Activated CD4-positive, CD25-positive, alpha-beta regulatory T cell treated with anti-CD3 and anti-CD28 coated beads, Interleukin-2, amount 50 U/mL, for 16 hours (primary cell): ENCODE measurements at regions not wholly inside any gene's neighbourhood (a gene's known extent, or its start where the extent isn't known, plus 50 kb on each side); places are given as distances from the start of the nearest gene placed in this dataset.

Source experiments
- DNase-seq: peaks from one replicate; pipeline ENCODE4 v3.0.0-alpha.2; 2020; ENCODE audit warnings: low read depth, low spot score

DNA sequence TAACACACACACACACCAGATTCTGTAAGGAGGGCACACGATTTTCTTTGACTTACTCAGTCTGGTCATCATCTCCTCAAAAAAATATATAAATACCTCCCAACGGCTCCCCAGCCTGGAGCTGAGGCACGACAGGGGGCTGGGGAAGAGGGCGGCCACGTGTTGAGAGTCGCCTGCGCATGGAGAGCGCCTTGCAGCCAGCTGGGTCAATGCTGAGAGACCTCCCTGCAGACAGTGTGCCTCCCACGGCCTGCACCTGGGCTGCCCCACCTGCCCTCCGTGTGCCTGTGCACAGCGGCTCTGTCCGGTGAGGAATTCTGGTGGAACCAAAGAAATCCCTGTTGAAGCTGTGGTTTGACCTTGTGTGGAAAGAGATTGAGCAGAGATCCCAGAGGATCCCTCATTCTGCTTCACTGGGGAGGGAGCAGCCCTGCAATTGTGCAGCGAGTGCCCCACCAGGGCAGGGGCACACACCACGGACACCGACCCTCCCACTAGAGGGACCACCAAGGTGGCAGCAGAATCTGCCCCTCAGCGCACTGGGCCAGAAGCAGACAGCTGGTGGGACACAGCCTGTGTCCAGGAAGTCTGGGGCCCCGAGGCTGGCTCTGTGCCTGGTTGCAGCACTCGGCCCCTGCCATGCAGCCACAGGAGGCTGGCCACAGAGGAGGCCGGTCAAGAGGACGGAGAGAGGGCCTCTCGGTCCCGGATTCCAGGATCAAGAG, 150.5 kb upstream of the PPP2R2D start:
- DNase-seq: no peak

DNA sequence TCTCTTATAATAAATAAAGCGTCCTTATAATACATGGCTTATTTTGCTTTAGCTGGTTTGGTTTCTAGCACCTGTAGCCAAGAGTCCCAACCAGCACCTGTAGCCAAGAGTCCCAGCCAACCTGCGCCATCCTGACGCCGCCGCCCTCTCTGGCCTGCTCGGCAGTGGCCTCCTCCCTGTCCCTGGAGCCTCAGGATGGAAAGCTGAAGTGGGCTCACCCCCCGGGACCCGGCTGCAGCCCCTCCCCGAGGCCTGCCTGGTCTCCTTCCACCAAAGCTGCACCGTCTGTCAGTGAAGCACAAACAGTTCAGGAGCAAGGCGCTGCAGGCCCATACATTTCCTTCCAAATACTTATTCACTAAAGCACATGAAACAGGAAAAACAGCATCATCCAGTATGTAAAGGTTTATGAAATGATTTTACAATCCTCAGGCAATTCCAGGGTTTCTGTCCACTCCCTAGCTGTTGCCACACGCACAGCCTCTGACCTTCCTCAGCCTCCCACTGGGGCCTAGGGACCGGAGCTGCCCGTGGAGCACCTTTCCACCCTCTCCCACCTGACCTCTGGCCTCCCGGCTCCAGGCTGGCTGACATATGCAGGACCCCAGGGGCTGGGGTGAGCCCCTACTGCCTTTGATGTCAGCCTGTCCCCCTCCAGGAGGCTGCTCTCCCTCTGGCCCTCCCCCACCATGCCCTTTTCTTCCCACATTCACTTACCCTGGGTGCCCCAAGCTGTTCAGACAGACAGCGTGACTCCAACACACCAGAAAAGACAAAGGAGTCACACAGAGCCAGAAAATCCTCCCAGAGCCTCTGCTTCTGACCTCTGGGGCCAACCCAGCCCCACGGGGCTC, 149.6 kb upstream of the PPP2R2D start:
- DNase-seq: no peak

- no peak for DNase-seq
These were observed 148.7 kb upstream of the PPP2R2D start for GRCh38 chr10:131751827-131752775.

DNA sequence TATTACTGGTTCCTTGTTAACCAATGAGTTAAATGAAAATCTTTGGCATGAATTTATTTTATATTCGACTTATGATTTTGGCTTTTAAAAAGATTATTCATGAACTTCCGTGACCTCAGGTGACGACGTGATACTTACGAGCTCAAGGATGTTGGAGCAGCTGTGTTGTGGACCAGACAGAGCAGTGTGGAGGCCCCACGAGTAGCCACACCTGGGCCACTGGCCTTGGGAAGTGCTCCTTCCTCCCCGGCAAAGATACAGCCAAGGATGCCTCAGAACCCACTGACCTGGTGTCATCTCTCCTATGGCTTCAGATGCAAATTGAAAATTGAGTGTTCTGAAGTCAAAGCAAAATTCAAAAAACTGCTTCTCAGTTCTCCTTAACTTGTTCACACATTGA, 147.5 kb upstream of the PPP2R2D start:
- DNase-seq: no peak

DNA sequence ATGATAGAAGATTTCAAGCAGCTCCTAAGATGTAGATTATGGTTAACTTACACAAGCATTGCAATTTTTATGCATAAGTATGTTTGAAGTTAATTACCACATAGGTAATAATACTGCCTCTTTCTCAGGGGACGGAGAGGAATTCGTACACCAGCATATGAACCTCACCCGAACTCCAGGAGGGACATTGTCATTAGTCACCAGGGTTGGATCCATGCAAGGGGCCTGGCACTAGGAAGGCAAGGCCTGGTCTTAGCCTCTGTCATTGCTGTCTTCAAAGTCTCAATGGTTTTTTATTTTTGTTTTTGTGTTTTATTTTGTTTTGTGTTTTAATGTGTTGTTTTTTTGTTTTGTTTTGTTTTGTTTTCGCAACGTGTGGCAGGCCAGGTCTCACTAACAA, 145.6 kb upstream of the PPP2R2D start:
- no peak for DNase-seq

DNA sequence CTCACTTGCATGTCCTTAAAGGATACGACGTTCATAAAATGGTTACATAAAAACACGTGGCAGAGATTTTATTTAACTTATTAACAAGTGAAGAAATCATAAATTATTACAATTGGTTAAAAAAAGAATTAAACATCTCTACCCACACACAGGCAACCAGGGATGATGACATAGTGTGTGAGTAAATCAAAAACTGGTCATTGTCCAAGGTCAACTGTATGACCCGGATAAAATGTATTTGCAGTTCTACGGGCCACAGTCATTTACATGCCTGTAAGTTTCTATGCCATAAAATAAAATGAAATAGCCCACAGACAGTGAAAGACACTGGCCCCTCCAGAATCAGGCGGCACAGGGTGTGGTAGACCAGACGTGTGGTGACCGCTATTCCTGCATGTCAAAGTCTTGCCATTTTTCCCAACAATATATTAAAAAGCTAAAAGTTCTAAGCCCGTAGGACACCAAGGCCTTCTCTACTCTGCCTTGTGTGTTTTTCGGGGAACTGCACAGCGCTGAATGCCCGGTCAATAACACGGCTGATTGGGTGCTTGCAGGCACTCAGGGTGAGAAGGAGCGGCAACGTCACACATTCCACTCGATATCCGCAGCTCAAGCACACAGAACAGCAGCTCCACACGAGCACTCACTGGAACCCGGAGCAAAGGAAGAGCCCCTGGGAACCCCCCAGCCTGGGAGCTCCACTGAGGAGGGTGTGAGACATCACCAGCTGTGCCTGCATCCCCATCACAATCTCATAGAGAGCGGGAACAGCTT, 143.3 kb upstream of the PPP2R2D start:
- DNase-seq: no peak

DNA sequence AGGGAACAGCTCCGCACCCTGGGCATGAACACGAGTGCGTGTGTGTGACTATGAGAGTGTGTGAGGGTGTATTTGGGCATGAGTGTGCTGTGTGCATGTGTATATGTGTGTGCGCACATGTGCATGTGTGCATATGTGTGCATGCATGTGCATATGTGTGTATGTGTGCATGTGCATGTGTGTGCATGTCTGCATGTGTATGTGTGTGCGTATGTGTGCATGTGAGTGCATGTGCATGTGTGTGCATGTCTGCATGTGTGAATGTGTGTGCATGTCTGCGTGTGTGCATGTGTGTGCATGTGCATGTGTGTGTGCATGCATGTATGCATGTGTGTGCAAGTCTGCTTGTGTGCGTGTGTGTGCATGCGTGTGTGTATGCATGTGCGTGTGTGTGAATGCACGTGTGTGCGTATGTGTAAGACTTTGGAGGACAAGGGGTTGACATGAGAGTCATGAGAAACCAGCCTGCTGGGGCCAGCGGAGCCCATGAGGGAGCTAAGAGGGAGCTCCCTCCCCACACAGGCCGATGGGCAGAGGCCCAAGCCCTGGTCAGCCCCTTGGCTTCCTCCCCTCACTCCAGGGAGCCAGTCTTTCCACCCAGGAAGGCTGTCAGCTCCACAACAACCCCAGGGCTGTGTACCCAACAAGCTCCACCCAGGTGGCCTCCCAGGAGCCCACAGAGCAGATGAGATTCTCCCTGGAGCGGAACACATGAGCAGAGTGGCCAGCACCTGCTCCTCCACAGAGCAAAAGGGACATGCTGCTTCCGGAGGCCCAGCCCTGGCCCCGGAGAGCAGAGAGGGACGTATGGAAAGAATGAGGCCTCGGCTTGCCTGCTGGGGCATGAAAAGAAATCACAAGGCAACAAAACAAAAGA, 142.5 kb upstream of the PPP2R2D start:
- no peak for DNase-seq

DNA sequence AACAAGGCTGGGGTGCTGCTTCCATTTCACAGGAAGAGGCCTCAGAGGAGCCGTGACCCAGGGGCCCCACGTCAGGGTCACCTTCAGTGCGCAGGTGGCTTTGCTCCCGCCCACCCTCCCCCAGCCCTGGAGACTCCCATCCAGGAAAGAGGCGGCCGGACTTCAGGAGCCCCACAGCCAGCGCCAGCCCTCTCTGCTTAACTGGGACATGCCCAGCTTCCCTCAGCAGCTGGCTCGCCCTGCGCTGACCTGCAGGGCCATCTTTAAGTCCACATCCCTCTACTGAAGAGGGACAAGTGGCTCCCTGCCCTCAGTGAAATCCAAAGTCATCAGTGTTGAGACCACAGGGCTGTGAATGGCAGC, 141.9 kb upstream of the PPP2R2D start:
- DNase-seq: no peak

DNA sequence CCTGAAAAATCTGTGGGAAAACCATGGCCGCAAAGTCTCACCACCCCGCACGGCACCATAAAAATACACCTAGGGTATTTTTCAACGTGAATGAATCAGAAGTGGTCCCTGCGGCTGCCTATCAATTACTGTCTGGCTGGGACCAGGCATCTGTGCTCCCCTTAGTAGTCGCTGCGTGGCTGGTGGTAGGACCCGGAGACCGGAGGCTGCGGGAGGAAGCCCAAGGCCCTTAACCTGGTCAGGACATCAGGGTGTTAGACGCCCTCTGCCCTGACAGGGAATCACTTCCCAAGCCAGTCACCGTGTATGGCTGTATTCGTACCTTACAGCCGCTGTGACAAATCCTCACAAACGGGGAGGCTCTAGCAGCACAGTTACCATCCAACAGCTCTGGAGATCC, 141.5 kb upstream of the PPP2R2D start:
- DNase-seq: no peak

- no peak for DNase-seq
These were observed 140.2 kb upstream of the PPP2R2D start for GRCh38 chr10:131760416-131761166.

DNA sequence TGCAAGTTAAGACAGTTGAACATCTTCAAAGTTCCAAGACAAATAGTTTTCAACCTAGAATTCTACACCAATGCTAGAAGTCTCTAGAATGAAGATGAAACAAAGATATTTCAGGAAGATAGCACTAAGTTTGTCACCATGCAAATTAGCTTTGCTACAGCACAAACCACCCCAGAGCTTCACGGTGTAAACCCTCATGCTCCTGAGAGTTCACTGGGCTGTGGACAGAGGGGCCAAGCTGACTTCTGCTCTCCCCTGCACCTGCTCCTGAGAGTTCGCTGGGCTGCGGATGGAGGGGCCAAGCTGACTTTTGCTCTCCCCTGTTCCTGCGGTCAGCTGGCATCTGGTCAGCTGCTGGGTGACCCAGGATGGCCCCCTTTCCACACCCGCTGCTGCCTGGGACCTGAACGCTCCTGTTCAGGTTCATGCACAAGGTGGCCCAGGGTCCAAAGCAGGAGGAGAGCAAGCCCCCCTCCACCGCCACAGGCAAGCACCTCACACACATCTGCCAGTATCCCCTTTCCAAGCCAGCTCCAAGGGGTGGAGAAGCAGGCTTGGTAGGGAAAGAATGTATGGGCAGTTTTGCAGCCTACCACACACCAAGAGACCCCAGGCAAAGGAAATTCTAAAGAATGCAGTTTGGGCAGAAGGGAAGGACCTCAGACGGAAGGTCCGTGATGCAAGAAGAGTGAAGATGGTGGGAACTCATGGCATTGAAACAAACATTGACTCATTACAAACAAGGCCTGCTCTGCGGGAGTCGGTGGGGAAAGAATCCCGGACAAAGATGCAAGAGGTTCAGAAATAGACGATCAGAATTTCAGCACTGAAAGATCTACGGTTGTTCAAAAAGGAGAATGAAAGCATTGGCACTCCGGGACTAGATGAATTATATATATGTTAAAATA, 137.8 kb upstream of the PPP2R2D start:
- DNase-seq: no peak

- DNase-seq: no peak
These were observed 135.9 kb upstream of the PPP2R2D start for GRCh38 chr10:131764929-131765328.

GRCh38 chr10:131766096-131766495, 134.7 kb upstream of the PPP2R2D start:
- DNase-seq: no peak

GRCh38 chr10:131767716-131768115, 133.1 kb upstream of the PPP2R2D start:
- no peak for DNase-seq

DNA sequence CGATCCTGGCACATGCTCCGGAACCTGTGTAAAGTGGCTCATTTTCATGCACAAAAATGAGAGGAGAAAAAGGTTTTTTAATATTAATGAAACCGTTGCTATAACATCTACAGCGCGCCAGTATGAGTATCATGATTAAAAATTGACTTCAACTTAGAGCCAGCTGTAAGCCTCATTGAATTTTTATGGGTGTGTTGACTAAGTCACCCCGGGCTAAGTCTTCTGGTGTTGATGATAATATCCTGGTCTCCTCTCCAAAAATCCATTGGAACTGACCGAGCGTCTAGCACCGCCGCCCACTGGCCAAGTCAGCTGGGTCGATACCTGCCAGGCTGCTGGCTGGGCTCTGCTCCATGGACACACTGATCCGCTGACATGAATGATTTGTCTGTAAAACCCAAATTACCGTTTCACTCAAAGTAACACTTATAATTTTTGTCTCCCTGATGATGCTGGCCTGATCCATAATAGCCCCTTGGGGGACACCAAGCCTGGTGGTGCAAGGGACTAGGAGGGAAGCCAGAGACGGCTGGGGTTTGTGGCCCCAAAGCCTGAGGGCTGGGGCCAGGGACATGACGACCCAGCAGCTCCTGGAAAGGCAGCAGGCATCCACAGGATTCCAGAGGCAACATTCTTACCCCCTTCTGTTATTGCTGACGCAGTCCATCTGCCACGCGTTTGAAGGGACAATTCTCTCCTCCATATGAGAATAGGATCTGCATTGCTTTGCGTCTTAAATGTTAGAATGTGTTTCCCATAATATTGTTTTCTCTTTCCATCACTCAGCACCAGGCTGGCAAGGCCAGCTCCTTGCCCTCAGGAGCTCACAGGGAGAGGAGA, 131.0 kb upstream of the PPP2R2D start:
- DNase-seq: no peak

DNA sequence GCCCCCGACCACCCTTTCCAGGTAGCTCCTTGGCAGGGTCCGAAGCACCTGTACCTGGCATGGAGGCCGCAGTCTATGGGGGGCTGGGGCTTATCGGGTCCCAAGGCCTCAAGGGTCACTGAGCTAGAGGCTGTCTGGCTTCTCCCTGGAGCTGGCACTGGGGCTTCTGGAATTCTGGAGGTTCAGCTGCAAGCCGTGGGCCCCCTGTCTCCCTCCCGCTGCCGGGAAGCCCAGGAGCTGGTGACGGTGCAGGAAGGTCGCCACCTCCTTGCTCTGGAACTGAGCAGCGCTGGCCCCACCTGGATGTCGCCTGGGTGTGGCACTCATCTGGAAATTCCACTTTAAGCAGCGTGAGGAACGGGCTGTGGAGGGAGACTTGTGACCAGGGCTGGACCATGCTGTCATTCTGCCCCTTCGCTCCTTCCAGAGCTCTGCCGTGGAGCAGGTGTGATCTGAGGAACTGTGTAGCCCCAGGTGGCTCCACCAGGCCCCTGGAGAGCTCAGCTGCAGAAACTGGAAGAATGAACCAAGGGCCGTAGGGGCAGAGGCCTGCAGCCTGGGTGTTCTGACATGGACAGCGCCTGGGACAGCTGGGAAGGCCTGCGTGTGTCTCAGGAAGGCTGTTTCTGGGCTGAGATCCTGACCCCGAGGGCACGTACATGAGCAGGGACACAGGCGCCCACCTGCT, 129.7 kb upstream of the PPP2R2D start:
- no peak for DNase-seq
